Ovary (tissue), 7 donors: ENCODE measurements at regions not wholly inside any gene's neighbourhood (a gene's known extent, or its start where the extent isn't known, plus 50 kb on each side); places are given as distances from the start of the nearest gene placed in this dataset.

Source experiments
- DNase-seq, 5 donors: peaks; one replicate each; pipeline ENCODE4 v3.0.0-alpha.2; 2019 to 2020
- H3K27ac ChIP-seq, 2 donors: fragments of 200-600 bp; one replicate each; pipeline versions ENCODE4 v1.5.1 to v1.8.0; 2019 to 2022
- H3K27me3 ChIP-seq: fragments of 200-600 bp; one replicate; pipeline ENCODE4 v1.8.0; 2022
- H3K36me3 ChIP-seq: fragments of 200-600 bp; sonication (generic); one replicate; pipeline ENCODE4 v1.5.1; 2019
- H3K4me1 ChIP-seq: one replicate; pipeline ENCODE4 v1.8.1; 2013; ENCODE audit warnings: mild to moderate bottlenecking, moderate library complexity; ENCODE audit not compliant: insufficient read depth
- H3K4me3 ChIP-seq: fragments of 200-600 bp; sonication (generic); one replicate; pipeline ENCODE4 v1.5.1; 2017
- H3K9me3 ChIP-seq, 2 donors: fragments of 200-600 bp in 1 of 2; sonication (generic) in 1 of 2; one replicate each; pipeline versions ENCODE4 v1.5.1 to v1.8.1; 2013 to 2019; ENCODE audit warnings: mild to moderate bottlenecking in 1 of 2, moderate library complexity in 1 of 2
- CTCF ChIP-seq, 3 donors: fragments of 450-650 bp in 2 of 3; fragments of 200-600 bp in 1 of 3; IDR thresholded peaks; one replicate each; pipeline versions ENCODE4 v1.5.1 to v1.8.0; 2016 to 2022; ENCODE audit warnings: antibody characterized with exemption in 3 of 3, mild to moderate bottlenecking in 1 of 3
- EP300 ChIP-seq: sonication (generic); formaldehyde crosslinking; IDR thresholded peaks from one replicate; pipeline ENCODE4 v1.6.1; 2017; ENCODE audit warnings: antibody characterized with exemption
- POLR2A ChIP-seq: fragments of 450-650 bp; IDR thresholded peaks from one replicate; pipeline ENCODE4 v1.6.1; 2017; ENCODE audit warnings: antibody characterized with exemption, mild to moderate bottlenecking, moderate library complexity
- WGBS, 3 donors: extraction: QIAGEN DNeasy Blood & Tissue Kit in 1 of 3; methylation state at CpG; one replicate each; pipeline versions ENCODE4 v1.1.5 to v1.1.7; 2013 to 2017; 5-methylcytosine and 5-hydroxymethylcytosine counted together
- intact Hi-C, 4 donors: fragments of 100-400 bp; cut with DNase I; formaldehyde crosslinking; loops; one replicate each; pipeline versions ENCODE4 v1.11.0 to v1.15.1; 2022 to 2023
- donor health status: DM: no; HTN: no; CAD: no; lungs with moderate emphysema.
- donor health status: DM: no; HTN: no; CAD: no.
- donor health status: Bipolar disorder and iron deficiency.
- donor health status: DM: no; HTN: no; CAD: no.
- donor health status: DM: yes; HTN: yes; CAD: no.

DNA sequence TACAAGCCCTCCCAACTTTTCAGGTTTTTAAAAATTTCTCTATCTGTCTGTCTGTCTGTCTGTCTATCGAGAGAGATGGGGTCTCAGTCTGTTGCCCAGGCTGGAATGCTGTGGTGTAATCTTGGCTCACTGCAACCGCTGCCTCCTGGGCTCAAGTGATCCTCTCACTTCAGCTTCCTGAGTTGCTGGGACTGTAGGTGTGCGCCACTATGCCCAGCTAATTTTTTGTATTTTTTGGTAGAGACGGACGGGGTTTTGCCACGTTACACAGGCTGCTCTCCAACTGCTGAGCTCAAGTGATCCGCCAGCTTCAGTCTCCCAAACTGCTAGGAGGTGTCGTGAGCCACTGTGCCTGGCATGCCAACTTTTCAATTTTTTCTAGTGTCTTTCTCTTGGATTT is 437.2 kb downstream of the PCNX1 start:
- TF ChIP-seq CTCF (IDR thresholded peaks at IDR 0.05) (no peak), EP300 (no peak), POLR2A (no peak)
- Histone ChIP-seq H3K9me3 (no peaks in the 10 kb centered on the region), H3K36me3 (no peaks in the 10 kb centered on the region), H3K27ac (no peak overlapping the region), H3K4me1 (peaks cover 4% of the 10 kb centered on the region), H3K27me3 (no peaks in the 10 kb centered on the region), H3K4me3 (no peak overlapping the region)
- WGBS, 3 donors: 96 to 99% (median 97%) methylated on average over 8 of the region's 8 CpGs
- intact Hi-C loops: no loop called here
- no peak for DNase-seq

- H3K4me1 ChIP-seq: peaks cover 4% of the 10 kb centered on the region
- no peaks in the 10 kb centered on the region for H3K9me3 ChIP-seq
- intact Hi-C loops: no loop called here
- 95 to 98% (median 96%) methylated on average over 5 of the region's 5 CpGs for WGBS, 3 donors
- H3K27ac ChIP-seq: no peak overlapping the region
- H3K36me3 ChIP-seq: no peaks in the 10 kb centered on the region
- no peak for DNase-seq
- no peaks in the 10 kb centered on the region for H3K27me3 ChIP-seq
- H3K4me3 ChIP-seq: no peak overlapping the region
- no peak for TF ChIP-seq CTCF (IDR thresholded peaks at IDR 0.05)
- TF ChIP-seq EP300: no peak
- no peak for TF ChIP-seq POLR2A
Measured at GRCh38 chr14:71346685-71347084, 439.4 kb downstream of the PCNX1 start.

DNA sequence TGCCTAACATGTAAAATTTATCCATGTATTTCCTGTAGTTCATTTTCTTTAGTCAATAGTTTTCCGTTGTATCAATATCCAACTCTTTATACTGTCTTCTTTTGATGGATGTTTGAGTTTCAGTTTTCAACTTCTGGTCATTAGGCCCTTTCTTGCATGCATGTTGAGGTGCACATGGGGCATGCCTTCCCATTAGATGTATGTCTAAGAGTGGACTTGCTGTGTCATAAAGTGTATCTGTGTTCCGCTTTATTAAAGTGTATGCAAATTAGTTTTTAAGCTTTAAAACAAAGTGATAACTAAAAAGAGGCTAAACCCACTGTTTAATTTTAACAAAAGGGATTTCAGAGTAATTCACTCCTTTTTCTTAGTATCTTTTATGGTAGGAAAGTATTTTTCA is 441.1 kb downstream of the PCNX1 start:
- peaks cover 4% of the 10 kb centered on the region for H3K4me1 ChIP-seq

DNA sequence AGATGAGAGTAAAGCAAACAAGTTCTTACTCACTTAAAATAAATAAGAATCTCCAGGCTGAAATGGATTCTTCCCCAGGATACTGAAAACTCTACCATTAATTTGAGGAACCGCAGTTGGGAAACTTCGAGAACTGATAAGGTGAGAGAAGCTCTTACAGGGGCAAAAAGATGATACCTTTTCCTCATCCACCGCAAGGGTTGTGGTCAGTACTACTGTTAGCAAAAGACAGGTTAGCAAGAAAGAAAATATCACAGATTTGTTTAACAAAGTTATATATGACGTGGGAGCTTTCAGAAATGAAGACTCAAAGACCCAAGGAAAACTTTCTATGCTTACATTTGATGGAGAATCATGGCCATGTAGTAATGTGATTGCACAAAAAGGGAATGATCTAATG is 441.6 kb downstream of the PCNX1 start:
- H3K9me3 ChIP-seq: no peaks in the 10 kb centered on the region
- H3K27me3 ChIP-seq: no peaks in the 10 kb centered on the region
- no peak for DNase-seq
- peaks cover 4% of the 10 kb centered on the region for H3K4me1 ChIP-seq
- H3K36me3 ChIP-seq: no peaks in the 10 kb centered on the region
- no peak overlapping the region for H3K27ac ChIP-seq
- TF ChIP-seq CTCF (IDR thresholded peaks at IDR 0.05): no peak
- TF ChIP-seq POLR2A: no peak
- no peak for TF ChIP-seq EP300
- intact Hi-C loops: no loop called here
- no peak overlapping the region for H3K4me3 ChIP-seq
- WGBS, 3 donors: 96 to 98% (median 98%) methylated on average over 4 of the region's 4 CpGs

More for the DNA sequence above, 441.1 kb downstream of the PCNX1 start:
- no peaks in the 10 kb centered on the region for H3K36me3 ChIP-seq
- H3K9me3 ChIP-seq: no peaks in the 10 kb centered on the region
- H3K4me3 ChIP-seq: no peak overlapping the region
- WGBS, 3 donors: 96 to 99% (median 97%) methylated on average over 2 of the region's 2 CpGs
- intact Hi-C loops: no loop called here
- no peak for DNase-seq
- no peak for TF ChIP-seq CTCF (IDR thresholded peaks at IDR 0.05)
- no peak for TF ChIP-seq EP300
- no peak for TF ChIP-seq POLR2A
- no peak overlapping the region for H3K27ac ChIP-seq
- H3K27me3 ChIP-seq: no peaks in the 10 kb centered on the region

GRCh38 chr14:71354142-71354541 is 446.9 kb downstream of the PCNX1 start:
- Histone ChIP-seq H3K4me3 (no peak overlapping the region), H3K36me3 (no peaks in the 10 kb centered on the region), H3K27ac (no peak overlapping the region), H3K4me1 (peaks cover 6% of the 10 kb centered on the region), H3K27me3 (no peaks in the 10 kb centered on the region), H3K9me3 (no peaks in the 10 kb centered on the region)
- TF ChIP-seq POLR2A (no peak), EP300 (no peak), CTCF (IDR thresholded peaks at IDR 0.05) (no peak)
- WGBS, 3 donors: 96 to 98% (median 97%) methylated on average over 8 of the region's 8 CpGs
- intact Hi-C loops: no loop called here
- no peak for DNase-seq
